Stimulated activated CD4-positive, alpha-beta T cell treated with anti-CD3 and anti-CD28 coated beads, Interleukin-1b, Interleukin-23, amount 100 ng/mL, for 48 hours (primary cell): ENCODE measurements at regions not wholly inside any gene's neighbourhood (a gene's known extent, or its start where the extent isn't known, plus 50 kb on each side); places are given as distances from the start of the nearest gene placed in this dataset.

Source experiments
- DNase-seq: peaks from one replicate; pipeline ENCODE4 v3.0.0-alpha.2; 2020

GRCh38 chr10:21315645-21316220, 209.7 kb downstream of the SKIDA1 start:
- DNase-seq: no peak

DNA sequence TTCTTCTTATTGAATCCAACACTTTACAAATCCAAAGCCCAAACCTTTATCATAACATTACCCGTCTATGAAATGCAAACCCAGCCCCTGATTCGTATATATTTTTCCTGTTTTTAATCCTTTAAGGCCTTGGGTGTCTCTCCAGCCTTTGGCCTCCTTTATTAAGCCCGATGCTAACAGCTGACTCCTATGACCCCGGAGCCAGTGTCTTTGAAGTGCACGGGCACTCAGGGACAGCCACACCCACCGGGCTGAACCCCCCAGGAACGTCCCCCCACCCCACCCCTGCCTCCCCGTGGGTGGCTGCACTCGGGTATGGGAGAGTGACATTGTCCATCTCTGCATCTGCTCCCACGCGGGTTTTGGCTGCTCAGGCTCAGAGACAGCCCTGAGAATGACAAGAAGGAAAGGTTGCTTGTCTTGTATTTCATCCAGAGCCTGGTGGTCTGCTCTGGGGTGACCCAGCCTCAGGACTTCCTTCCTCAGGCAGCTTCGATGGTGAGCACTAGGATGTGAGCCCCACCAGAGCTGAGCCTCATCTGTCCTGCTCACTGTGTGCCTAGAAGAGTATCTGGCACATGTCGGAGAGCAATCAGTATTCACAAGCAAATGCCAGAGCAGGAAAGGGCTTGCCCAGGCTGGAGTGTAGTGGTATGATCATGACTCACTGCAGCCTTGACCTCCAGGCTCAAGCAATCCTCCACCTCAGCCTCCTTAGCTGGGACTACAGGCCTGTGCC, 210.4 kb downstream of the SKIDA1 start:
- DNase-seq: no peak

- no peak for DNase-seq
These were observed 211.3 kb downstream of the SKIDA1 start for GRCh38 chr10:21314111-21314626.

GRCh38 chr10:21313691-21314090, 211.8 kb downstream of the SKIDA1 start:
- no peak for DNase-seq

DNA sequence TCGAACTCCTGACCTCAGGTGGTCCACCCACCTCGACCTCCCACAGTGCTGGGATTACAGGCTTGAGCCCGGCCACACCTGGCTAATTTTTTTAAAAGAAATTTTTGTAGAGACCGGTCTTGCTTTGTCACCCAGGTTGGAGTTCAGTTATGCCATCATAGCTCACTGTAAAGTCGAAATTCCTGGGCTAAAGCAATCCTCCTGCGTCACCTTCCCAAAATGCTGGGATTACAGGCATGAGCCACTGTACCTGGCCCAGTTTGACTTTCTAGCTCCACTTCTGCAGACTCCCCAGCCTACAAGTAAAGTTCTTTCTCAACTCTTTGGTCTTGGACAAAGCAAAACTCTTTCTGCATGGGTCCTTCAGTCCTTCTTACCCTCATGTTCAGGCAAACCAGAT, 214.1 kb downstream of the SKIDA1 start:
- no peak for DNase-seq

GRCh38 chr10:21309427-21309826, 216.1 kb downstream of the SKIDA1 start:
- DNase-seq: no peak

DNA sequence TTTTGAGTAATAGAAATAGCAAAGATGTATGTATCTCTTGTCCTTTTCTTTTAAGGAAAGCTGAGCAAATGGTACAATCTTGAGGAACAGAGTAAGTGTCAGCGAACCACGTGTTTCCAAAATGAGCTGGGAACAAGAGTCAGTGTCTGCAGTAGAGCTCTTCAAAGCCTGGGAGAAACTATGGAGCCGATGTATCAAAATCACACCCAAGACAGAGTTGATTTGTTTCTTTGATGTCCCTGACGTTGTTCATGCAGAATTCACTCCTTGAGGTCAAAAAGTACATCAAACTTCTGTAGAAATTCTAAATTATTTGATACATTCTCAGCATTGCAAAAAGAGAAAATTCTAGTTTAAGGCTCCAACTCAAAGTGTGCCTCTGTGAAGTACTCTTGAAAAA, 216.5 kb downstream of the SKIDA1 start:
- no peak for DNase-seq

DNA sequence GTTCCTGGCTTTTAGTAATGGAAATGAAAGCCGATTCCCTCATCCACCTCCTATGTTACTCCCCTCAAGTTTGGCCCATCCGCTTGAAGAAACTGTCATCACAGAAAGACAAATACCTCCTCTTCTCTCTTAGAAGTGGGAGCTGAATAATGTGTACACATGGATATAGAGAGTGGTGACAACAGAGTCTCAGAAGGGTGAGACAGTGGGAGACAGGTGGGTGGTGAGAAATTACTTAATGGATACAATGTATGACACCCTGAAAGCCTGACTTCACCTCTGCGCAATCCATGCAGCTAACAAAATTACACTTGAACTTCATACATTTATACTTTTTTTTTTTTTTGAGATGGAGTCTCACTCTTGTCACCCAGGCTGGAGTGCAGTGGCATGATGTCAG, 217.5 kb downstream of the SKIDA1 start:
- no peak for DNase-seq

DNA sequence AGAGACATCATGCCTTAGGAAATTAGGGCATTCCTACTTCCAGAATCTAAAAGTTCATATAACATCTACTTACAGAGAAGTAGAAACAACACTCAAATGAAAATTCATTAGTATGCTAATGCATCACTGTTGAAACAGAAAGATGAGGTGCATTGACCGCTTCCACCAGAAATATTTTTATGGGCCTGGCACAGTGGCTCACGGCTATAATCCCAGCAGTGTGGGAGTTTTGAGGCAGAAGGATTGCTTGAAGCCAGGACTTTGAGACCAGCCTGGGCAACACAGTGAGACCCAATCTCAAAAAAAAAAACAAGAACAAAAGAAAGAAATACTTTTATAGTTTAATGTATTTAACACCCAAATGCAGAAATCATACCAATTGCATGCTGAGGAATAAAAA, 220.9 kb downstream of the SKIDA1 start:
- no peak for DNase-seq

- no peak for DNase-seq
These were observed 221.3 kb downstream of the SKIDA1 start for GRCh38 chr10:21304198-21304597.

DNA sequence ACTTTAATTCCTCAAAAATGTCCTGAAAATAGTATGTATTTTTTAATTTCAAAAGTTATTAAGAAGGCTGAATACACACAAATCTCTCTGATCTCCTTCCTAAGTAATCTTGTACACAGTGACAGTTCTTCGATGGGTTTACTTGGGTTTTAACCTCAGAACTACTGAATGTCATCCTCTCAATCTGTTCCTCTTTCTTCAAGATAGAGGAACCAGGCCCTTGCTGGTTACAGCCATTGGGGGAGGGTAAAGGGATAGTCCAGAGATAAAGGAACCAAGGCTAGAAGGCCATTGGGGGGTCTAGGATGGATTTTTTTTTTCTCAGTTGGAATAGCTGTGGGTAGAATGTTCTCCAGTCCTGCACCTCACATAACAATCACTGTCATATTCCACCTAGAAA, 224.9 kb downstream of the SKIDA1 start:
- DNase-seq: no peak

- no peak for DNase-seq
These were observed 226.2 kb downstream of the SKIDA1 start for GRCh38 chr10:21299330-21299729.

GRCh38 chr10:21298701-21299100, 226.8 kb downstream of the SKIDA1 start:
- DNase-seq: no peak

DNA sequence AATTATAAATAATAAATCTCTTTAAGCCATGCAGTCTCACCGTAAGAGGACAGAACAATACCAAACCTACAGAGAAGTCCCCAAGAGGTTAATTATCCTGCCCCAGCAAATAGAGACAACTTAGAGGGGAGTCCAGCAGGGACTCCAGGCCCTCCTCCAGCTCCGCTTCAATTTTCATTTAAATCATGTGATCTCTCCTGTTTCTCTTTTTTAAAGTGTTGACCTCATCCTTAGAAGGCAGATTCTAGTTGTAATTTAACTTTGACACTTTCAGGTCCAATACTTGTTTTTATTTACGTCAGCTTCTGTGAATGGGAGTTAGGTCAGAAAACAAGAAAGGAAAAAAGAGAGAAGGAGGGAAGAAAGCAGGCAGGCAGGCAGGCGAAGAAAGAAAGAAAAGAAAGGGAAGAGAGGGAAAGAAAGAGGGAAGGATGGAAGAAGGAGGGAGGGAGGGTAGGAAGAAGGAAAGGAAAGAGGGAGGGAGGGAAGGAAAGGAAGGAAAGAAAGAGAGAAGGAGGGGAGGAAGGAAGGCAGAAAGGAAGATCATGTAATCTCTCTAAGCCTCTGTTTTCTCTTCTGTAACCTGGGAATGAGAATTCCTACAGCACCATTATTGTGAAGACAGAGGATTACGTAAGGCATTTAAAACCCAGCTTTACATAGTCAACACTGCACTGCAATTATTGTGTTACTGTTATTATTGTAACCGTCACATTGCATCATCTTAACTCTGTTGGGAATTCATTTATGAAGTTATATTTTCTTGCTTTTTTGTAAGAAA, 227.7 kb downstream of the SKIDA1 start:
- no peak for DNase-seq

GRCh38 chr10:21296575-21297355, 228.7 kb downstream of the SKIDA1 start:
- DNase-seq: no peak

DNA sequence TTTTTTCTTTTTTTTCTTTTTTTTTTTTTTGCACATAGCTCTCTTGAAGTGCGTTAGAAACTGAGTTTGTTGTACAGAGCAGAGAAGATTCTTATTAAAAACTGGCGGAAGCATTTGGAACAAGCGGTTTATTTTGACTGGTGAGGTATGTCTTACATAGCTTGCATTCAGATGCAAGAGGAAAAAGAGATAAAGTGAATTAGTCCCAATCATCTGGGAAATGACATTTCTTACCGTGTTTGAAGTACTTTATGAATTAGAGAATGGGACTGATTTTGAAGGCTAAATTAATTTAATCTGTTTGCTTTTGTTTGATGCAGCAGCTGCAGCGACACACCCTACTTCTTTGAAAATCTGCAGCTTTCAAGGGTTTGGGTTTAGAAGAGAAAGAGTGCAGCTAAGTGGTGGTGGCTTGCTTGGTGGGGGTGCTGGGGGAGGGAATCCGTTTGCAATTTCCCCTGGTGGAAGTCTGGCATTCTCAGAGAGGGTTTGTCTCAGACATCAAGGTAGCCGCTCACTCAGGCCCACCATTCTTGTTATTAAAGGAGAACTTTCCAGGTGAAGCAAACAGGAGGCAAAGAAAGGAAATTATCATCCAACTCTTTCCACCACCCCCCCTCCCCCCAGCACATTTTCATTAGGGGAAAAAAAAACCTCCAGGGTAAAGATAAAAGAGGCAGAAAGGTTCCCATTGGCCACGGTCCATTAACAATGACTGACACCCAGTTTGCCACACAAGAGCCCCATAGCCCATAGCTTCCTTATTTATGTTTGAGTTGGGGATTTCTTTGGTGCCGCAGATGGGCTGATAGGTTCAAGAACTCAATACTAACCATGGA, 231.7 kb downstream of the SKIDA1 start:
- no peak for DNase-seq

DNA sequence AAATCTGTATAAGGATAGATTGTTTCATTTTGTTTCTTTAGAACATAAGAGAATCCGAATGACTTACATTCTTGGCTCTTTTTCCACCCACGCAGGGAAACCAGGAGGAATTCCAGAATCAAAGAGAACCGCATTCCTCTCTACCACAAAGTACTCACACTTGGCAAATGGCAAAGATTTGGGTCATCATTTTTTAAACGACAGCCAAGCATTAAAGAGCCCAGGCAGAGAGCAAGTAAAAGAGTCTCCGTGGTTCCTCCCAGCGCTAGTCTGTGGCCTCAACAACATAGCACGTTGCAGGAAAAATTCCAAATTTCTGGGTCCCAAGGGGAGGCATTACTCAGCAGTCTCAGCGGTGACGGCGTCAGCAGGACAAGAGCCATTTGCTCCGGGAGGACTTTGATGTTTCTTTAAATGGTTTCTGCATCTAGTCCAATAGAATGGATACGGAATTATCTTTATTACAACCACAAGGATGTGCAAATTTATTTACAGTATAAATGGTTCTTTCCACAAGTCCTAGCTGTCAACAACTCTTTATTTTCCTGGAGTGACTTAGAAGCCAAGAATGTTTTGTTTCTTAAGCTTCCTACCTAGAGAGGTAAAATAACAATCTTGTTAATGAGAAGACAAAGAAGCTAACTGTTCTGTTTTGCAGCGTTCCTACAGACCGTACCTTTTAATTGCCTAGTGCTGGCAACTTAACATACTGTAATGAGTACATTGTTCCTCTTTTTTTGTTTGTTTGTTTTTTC, 232.5 kb downstream of the SKIDA1 start:
- DNase-seq: no peak

- no peak for DNase-seq
These were observed 234.9 kb downstream of the SKIDA1 start for GRCh38 chr10:21290499-21291160.

DNA sequence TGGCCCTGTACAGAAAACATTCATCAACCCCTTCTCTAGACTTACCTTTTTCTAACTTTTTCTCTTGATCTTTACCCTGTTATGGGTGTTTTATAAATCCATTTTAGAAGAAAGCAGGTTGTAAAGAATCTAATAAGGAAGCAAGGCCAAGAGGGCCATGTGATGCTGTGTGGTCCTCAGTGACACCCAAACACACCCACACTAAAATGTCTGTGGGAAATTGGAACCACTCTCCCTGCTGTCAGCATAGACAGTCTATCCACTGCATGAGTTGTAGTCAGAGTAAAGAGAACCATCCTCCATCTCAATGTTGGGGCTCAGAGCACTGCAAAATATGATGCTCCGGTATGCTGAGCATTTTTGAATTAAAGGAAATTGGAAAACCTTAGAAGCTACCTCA, 235.5 kb downstream of the SKIDA1 start:
- DNase-seq: no peak

DNA sequence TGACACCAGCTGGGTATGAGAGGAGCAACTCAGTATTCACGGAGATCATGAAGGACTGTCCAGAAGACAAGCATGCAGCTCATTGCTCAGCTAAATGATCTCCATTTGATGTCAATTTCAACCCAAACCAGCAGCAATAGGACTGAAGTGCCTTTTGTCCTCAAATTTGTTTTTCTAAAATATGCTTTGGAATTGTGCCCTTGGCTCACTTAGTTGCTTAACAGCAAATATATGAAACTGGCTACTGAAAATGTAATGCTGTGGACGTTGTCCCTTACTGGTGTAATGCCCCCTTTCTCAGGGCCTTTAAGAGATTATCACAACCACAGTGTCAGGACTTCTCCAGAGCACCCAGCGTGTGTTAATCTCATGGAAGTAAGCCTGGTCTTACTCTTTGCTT, 236.2 kb downstream of the SKIDA1 start:
- DNase-seq: no peak
